ENCODE measurements at regions not wholly inside any gene's neighbourhood (a gene's known extent, or its start where the extent isn't known, plus 50 kb on each side); places are given as distances from the start of the nearest gene placed in this dataset.
A peak's percentile ranks its signal among the peaks of the same experiment; 100 is the strongest.

GRCh38 chr2:63778391-63778790 lies 63.3 kb upstream of the UGP2 start:
- DNase-seq (ENCODE audit: low read depth in 2 of 2), result no peak

- DNase-seq (ENCODE audit: low read depth in 2 of 2), result no peak
These were observed 61.1 kb upstream of the UGP2 start for GRCh38 chr2:63780518-63781155.

- no peak for DNase-seq (ENCODE audit: low read depth in 2 of 2)
These were observed 57.2 kb upstream of the UGP2 start for GRCh38 chr2:63784461-63784860.

DNA sequence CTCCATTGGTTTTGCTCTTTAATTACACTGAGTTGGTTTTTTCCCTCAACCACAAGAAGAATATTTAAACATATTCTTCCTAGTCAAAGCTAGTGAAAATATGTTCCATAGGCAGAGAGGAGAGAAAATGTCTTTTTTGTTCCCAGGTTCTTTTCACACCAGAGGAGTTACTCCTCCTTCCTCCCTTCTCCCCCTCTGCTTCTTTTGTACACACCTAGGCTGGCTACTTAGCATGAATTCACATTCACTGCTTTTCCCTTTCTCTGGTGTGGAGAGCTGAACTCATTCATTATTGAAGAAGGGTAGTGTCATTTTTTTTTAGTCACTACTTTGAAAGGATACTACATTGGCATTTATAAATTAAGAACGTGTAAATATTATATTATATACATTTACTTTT lies 56.6 kb upstream of the UGP2 start:
- DNase-seq (ENCODE audit: low read depth in 2 of 2), result no peak

DNA sequence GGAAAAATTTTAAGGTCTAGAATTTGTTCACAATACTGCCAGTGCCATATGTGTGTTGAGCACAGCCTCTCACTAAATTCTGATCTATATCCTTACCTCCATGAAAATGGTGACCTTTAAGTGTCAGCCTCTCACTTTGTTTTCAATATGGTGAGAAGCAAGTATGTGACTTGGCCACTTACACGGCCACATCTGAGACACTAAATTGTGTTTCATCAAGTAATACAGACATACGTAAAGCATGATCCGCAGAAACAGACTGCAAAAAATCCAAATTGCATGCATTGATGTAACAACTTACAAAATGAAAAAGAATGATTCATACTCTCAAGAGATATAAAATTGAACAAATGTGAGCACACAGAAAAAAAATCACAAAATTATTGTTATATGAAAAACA lies 55.2 kb upstream of the UGP2 start:
- no peak for DNase-seq (ENCODE audit: low read depth in 2 of 2)

DNA sequence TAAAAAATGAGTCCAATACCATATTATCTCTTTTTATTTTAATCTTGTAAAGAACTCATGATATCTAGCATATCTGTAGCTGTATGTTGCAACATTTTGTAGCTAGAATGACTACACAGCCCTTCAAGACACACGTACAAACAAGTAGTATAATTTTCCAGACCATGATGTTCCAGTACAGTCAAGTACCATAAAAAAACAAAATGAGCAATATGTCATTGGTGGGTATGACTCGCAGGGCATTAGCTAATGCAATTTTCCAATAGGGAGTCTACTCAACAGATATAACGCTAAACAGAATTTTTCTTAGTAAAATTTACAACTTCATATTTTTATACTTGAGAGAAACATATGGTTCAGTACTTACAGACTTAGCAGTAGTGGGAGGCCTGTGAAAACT lies 53.6 kb upstream of the UGP2 start:
- DNase-seq (ENCODE audit: low read depth in 2 of 2), result peak in 1 of 2 donors; percentile 5

GRCh38 chr2:63789338-63790020 lies 52.2 kb upstream of the UGP2 start:
- DNase-seq (ENCODE audit: low read depth in 2 of 2), result no peak

DNA sequence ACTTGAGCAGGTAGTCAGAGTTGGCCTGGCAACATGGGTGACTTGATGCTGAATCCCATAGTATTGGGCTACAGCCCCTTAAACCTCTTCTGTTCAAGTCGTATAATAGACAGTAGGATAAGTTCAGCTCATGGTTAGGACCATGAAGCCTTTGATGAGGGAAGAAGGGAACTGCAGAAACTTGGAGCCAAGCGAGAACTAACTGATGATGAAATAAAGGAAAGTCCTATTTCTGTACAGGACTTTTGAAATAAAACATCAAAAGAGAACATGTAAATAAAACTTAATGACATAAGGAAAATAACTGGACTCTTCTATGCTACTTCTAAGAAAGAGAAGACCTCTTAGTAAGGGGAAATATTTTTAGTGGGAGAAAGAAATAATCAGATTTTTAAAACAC lies 51.2 kb upstream of the UGP2 start:
- DNase-seq (ENCODE audit: low read depth in 2 of 2), result no peak

GRCh38 chr2:63790906-63791305 lies 50.8 kb upstream of the UGP2 start:
- DNase-seq (ENCODE audit: low read depth in 2 of 2), result peak; percentile 2 to 76

DNA sequence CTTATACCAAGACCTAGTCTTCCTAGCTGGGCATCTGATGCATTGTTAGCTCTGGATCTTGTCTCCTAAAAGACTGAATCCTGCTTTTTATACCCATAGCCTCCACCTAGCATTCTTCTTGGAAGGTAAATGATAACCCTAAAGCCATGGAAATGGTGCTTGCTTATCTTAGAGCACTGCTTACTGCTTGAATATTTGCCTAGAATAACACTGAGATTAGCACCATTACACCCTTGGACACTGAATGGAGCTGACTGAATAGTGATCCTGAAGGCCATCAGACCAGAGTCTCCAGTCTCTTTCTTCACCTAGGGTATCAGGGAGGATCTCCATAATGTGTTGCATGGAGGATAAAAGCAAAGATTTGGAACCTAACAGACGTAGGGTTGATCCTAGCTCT lies 50.3 kb upstream of the UGP2 start:
- no peak for DNase-seq (ENCODE audit: low read depth in 2 of 2)

Data from lung microvascular endothelial cell (primary cell).